GM06990 (cell line): ENCODE measurements at regions not wholly inside any gene's neighbourhood (a gene's known extent, or its start where the extent isn't known, plus 50 kb on each side); places are given as distances from the start of the nearest gene placed in this dataset.
"Not testable (repeated sequence)": the region's sequence is repeated elsewhere in the genome, so short reads cannot be mapped to it uniquely, and the experiment has no call there.

Experiments used
- DNase-seq: peaks from one replicate; pipeline ENCODE4 v3.0.0-alpha.2; 2011; ENCODE audit not compliant: insufficient read length; ENCODE audit errors: extremely low read depth
- H3K27me3 ChIP-seq: replicated peaks from 2 replicates; pipeline ENCODE4 v1.6.0; 2011; ENCODE audit warnings: low read length; ENCODE audit not compliant: control insufficient read depth, insufficient read depth
- H3K36me3 ChIP-seq: 2 replicates; pipeline ENCODE4 v1.5.1; 2011; ENCODE audit warnings: low read length; ENCODE audit not compliant: control insufficient read depth, insufficient read depth
- H3K4me3 ChIP-seq: replicated peaks from 2 replicates; pipeline ENCODE4 v1.5.1; 2011; ENCODE audit warnings: low read depth, mild to moderate bottlenecking, control low read depth, low read length
- TF ChIP-seq, protein P1 (sequence below): IDR thresholded peaks from 2 replicates; pipeline ENCODE4 v1.5.1; 2011; ENCODE audit warnings: low read length, control low read depth, mild to moderate bottlenecking, inconsistent platforms; ENCODE audit not compliant: insufficient read depth, poor library complexity, severe bottlenecking

DNA sequence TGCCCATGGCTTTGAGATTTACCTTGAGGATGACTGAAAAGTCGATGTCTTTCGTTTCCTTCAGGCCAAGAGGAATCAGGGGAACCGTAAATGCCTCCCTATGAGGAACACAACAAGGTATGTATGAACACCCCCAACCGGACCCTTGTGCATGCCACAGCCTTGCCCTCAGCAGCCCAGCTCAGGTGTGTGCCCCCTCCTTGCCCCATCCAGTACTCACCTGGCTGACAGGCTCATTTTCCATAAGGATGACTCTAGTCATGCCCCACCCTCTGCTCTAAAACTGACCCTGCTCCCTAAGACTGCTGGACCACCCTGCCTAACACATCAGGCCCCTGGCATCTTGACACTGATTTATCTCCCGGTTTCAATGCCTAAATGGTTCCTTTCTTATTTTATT, 270.0 kb downstream of the GOLGA6L6 start:
- TF ChIP-seq, protein P1, sequence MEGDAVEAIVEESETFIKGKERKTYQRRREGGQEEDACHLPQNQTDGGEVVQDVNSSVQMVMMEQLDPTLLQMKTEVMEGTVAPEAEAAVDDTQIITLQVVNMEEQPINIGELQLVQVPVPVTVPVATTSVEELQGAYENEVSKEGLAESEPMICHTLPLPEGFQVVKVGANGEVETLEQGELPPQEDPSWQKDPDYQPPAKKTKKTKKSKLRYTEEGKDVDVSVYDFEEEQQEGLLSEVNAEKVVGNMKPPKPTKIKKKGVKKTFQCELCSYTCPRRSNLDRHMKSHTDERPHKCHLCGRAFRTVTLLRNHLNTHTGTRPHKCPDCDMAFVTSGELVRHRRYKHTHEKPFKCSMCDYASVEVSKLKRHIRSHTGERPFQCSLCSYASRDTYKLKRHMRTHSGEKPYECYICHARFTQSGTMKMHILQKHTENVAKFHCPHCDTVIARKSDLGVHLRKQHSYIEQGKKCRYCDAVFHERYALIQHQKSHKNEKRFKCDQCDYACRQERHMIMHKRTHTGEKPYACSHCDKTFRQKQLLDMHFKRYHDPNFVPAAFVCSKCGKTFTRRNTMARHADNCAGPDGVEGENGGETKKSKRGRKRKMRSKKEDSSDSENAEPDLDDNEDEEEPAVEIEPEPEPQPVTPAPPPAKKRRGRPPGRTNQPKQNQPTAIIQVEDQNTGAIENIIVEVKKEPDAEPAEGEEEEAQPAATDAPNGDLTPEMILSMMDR: no peak
- Histone ChIP-seq H3K36me3 (no peaks in the 10 kb centered on the region), H3K4me3 (no peak overlapping the region), H3K27me3 (no peaks in the 10 kb centered on the region)
- DNase-seq: no peak

DNA sequence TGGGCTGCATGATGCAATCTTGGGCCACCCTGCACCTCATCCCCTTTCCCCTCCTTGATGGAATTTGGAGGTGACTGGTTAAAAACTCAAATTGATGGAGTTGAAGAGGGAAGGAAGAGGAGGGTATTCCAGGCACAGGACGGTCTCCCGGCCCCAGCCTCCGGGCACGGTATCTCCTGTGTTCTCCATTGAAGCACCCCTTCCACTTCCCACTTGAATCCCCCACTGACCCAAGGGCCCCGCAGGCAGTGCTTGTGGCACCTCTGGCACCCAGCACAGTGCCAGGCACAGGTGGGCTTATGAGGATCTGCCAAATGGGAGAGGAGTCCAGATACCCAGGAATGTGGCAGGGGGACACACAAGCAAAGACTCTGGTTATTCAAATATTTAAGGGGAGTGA, 271.6 kb downstream of the GOLGA6L6 start:
- not testable (repeated sequence) for H3K27me3 ChIP-seq, H3K36me3 ChIP-seq, DNase-seq, H3K4me3 ChIP-seq

DNA sequence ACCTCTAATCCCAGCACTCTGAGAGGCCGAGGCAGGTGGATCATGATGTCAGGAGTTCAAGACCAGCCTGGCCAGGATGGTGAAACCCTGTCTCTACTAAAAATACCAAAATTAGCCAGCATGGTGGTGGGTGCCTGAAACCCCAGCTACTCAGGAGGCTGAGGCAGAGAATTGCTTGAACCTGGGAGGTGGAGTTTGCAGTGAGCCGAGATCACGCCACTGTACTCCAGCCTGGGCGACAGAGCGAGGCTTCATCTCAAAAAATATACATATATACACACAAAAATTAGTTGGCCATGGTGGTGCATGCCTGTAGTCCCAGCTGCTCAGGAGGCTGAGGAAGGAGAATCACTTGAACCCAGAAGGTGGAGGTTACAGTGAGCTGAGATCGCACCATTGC, 273.6 kb downstream of the GOLGA6L6 start:
- not testable (repeated sequence) for DNase-seq, H3K4me3 ChIP-seq, H3K27me3 ChIP-seq, H3K36me3 ChIP-seq

DNA sequence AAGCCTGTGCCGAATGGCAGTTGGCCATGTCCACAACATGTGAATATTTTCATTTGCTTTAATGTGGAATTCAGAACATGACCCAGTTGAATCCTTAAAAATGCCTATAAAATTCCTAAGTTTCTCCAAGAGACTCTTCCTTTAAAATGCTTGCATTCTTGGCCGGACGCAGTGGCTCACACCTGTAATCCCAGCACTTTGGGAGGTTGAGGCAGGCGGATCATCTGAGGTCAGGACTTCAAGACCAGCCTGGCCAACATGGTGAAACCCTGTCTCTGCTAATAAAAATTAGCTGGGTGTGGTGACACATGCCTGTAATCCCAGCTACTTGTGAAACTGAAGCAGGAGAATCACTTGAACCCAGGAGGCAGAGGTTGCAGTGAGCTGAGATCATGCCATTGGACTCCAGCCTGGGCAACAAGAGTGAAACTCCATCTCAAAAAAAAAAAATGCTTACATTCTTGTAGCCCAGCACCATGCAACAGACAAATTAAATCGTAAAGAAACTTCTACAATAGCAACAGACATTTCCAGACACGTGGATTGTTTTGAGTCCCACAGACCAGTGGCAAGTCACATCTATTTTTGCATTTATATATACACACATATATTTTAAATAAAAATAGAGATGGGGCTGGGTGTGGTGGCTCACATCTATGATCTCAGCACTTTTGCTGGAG, 274.4 kb downstream of the GOLGA6L6 start:
- H3K36me3 ChIP-seq, H3K27me3 ChIP-seq, DNase-seq, H3K4me3 ChIP-seq: not testable (repeated sequence)

DNA sequence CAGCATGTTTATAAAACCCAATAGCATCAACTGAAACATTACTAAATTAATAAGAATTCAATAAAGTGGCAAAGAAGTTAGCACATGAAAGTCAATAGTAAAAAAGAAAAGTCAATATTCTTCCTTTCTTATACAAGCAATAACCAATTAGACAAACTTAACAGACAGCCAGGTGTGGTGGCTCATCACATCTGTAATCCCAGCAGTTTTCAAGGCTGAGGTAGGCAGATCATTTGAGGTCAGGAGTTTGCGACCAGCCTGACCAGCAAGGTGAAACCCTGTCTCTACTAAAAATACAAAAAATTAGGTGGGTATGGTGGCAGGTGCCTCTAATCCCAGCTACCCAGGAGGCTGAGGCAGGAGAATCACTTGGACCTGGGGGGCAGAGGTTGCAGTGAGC, 275.9 kb downstream of the GOLGA6L6 start:
- not testable (repeated sequence) for H3K27me3 ChIP-seq, DNase-seq, H3K36me3 ChIP-seq, H3K4me3 ChIP-seq

DNA sequence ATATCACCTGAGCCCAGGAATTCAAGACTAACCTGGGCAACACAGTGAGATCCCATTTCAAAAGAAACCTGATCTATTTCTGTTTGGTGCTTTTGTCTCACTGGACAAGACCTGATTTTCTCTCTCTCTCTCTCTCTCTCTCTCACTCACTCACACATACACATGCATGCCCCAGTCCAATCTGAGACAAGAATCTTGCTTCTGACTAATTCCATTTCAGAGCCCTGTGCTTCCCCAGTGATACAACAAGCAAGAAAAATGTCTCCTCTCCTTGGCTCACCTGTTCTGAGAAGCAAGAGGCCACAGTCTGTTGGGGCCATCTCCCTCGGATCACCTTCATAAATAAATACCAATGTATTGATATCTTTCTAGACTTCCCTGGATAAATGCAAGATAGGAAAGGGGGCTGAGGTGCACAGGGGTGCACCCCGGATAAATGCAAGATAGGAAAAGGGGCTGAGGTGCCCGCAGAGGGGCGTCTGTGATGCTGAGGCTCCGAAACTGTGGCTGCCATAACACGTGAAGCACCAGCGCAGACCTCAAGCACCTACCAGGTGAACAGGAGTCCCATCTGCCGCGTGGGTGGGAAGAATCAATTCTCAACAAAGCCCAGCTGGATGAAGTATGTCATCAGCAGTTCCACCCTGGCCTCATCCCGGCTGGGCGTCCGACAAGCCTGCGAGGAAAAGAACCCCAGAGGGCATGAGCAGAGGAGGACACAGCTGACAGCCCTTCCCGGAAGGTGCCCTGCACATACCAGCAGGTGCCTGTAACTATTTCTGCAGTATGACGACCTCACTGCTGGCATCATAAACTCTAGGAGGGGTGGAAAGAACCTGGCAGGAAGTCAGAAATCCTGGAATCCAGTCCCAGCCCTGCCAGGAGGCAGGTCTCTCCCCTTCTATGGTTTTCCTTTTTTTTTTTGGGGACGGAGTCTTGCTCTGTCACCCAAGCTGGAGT, 280.0 kb downstream of the GOLGA6L6 start:
- not testable (repeated sequence) for DNase-seq, H3K27me3 ChIP-seq, H3K36me3 ChIP-seq, H3K4me3 ChIP-seq

DNA sequence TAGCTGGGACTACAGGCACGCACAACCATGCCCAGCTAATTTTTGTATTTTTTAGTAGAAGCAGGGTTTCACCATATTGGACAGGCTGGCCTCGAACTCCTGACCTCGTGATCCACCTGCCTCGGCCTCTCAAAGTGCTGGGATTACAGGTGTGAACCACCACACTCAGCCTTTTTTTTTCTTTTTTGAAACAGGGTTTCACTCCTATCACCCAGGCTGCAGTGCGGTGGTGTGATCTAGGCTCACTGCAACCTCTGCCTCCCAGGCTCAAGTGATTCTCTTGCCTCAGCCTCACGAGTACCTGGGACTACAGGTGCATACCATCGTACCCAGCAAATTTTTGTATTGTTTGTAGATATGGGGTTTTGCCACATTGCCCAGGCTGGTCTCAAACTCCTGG, 280.9 kb downstream of the GOLGA6L6 start:
- H3K4me3 ChIP-seq, H3K36me3 ChIP-seq, DNase-seq, H3K27me3 ChIP-seq: not testable (repeated sequence)

DNA sequence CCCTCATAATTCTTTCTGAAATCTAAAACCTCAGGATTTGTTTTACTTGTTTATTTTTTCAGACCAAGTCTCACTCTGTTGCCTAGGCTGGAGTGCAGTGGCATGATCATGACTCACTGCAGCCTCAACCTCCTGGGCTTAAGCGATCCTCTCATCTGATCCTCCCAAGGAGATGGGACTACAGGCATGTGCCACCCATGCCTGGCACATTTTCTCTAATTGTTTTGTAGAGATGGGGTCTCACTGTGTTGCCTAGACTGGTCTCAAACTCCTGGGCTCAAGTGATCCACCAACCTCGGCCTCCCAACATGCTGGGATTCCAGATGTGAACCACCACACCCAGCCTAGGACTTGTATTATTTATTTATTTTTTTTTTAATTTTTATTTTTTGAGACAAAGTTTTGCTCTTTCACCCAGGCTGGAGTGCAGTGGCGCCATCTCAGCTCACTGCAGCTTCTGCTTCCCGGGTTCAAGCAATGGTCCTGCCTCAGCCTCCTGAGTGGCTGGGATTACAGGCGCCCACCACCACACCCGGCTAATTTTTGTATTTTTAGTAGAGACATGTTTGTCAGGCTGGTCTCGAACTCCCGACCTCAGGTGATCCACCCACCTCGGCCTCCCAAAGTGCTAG, 281.9 kb downstream of the GOLGA6L6 start:
- H3K36me3 ChIP-seq, H3K4me3 ChIP-seq, H3K27me3 ChIP-seq, DNase-seq: not testable (repeated sequence)

DNA sequence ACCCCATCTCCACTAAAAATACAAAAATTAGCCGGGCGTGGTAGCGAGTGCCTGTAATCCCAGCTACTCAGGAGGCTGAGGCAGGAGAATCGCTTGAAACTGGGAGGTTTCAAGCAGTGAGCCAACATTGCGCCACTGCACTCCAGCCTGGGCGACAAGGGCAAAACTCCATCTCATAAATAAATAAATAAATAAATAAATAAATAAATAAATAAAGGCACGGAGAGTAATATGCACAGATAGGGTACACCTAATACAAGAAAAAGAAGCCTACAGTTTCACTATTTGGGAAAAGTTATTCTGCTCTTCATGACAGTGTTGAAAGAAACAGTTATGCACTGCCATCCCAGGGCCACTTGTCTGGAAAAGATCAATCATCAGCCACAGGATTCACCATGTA, 285.2 kb downstream of the GOLGA6L6 start:
- H3K27me3 ChIP-seq, DNase-seq, H3K36me3 ChIP-seq, H3K4me3 ChIP-seq: not testable (repeated sequence)

DNA sequence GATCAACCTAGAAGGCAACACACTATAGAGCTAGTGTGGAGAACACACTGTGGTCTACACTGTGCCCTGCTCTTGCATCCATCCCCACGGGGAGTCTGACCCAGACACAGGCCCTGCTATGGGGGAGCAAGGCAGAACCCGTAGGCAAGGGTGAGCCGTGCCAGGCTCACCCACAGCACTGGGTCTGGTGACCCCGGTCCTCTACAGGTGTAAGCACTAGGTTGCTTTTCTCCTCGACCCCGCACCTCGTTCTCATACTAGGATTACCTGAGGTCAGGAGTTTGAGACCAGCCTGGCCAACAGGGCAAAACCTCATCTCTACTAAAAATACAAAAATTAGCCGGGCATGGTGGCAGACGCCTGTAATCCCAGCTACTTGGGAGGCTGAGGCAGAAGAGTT, 286.0 kb downstream of the GOLGA6L6 start:
- H3K4me3 ChIP-seq, H3K36me3 ChIP-seq, DNase-seq, H3K27me3 ChIP-seq: not testable (repeated sequence)

DNA sequence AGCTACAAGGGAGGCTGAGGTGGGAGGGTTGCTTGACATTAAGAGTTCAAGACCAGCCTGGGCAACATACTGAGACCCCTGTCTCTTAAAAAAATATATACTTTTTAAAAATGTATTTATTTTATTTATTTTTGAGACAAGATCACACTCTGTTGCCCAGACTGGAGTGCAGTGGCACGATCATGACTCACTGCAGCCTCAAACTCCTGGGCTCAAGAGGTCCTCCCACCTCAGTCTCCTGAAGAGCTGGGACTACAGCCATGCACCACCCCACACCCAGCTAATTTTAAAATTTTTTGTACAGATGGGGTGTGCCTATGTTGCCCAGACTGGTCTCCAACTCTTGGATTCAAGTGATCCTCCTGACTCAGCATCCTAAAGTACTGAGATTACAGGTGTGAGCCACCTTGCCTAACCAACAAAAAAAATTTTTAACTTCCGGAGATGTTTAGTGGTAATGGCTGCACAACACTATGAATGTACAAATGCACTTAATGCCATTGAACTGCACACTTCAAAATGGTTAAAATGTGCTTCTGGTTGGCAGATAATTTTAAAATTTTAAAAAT, 288.5 kb downstream of the GOLGA6L6 start:
- not testable (repeated sequence) for H3K4me3 ChIP-seq, H3K36me3 ChIP-seq, H3K27me3 ChIP-seq, DNase-seq

DNA sequence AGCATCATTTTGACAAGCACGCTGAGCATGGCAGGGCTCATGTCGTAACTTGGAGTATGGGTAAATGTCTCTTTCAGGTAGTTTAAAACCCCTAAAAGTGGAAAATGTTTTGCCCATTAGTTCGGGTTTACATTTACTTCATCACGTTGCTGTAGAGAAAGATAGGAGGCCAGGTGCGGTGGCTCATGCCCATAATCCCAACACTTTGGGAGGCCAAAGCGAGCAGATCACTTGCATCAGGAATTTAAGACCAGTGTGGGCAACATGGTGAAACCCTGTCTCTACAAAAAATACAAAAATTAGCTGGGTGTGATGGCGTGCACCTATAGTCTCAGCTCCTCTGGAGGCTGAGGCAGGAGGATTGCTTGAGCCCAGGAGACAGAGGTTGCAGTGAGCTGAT, 289.6 kb downstream of the GOLGA6L6 start:
- not testable (repeated sequence) for H3K4me3 ChIP-seq, H3K27me3 ChIP-seq, DNase-seq, H3K36me3 ChIP-seq
